Tibial nerve (tissue), 4 donors: ENCODE measurements at regions not wholly inside any gene's neighbourhood (a gene's known extent, or its start where the extent isn't known, plus 50 kb on each side); places are given as distances from the start of the nearest gene placed in this dataset.

Experiments
- DNase-seq, 2 donors: peaks; one replicate each; pipeline ENCODE4 v3.0.0-alpha.2; 2019; ENCODE audit warnings: low spot score in 2 of 2
- H3K27ac ChIP-seq, 4 donors: fragments of 200-600 bp; sonication (generic) in 3 of 4; one replicate each; pipeline ENCODE4 v1.5.1; 2017 to 2019; ENCODE audit warnings: mild to moderate bottlenecking in 1 of 4
- H3K27me3 ChIP-seq, 2 donors: fragments of 200-600 bp; sonication (generic) in 1 of 2; one replicate each; pipeline versions ENCODE4 v1.5.1 to v1.6.0; 2017 to 2019
- H3K36me3 ChIP-seq, 3 donors: fragments of 200-600 bp; sonication (generic); one replicate each; pipeline ENCODE4 v1.5.1; 2018 to 2019
- H3K4me1 ChIP-seq, 4 donors: fragments of 200-600 bp; sonication (generic) in 3 of 4; one replicate each; pipeline ENCODE4 v1.5.1; 2017 to 2019
- H3K4me3 ChIP-seq, 4 donors: fragments of 200-600 bp; sonication (generic) in 3 of 4; one replicate each; pipeline ENCODE4 v1.5.1; 2017 to 2019; ENCODE audit warnings: mild to moderate bottlenecking in 1 of 4, moderate library complexity in 1 of 4
- H3K9me3 ChIP-seq, 4 donors: fragments of 200-600 bp; sonication (generic) in 3 of 4; one replicate each; pipeline ENCODE4 v1.5.1; 2017 to 2019
- CTCF ChIP-seq, 5 experiments: fragments of 200-600 bp in 3 of 5; fragments of 450-650 bp in 2 of 5; sonication (generic) in 3 of 5; IDR thresholded peaks; one replicate each; pipeline ENCODE4 v1.5.1; 2016 to 2019; ENCODE audit warnings: antibody characterized with exemption in 5 of 5, mild to moderate bottlenecking in 3 of 5, moderate library complexity in 2 of 5
- EP300 ChIP-seq, 2 donors: sonication (generic); formaldehyde crosslinking; IDR thresholded peaks; one replicate each; pipeline ENCODE4 v1.6.1; 2017; ENCODE audit warnings: antibody characterized with exemption in 2 of 2, mild to moderate bottlenecking in 1 of 2
- POLR2A ChIP-seq, 2 donors: fragments of 450-650 bp; IDR thresholded peaks; one replicate each; pipeline ENCODE4 v1.6.1; 2017; ENCODE audit warnings: antibody characterized with exemption in 2 of 2, mild to moderate bottlenecking in 2 of 2, moderate library complexity in 2 of 2
- WGBS, 2 donors: methylation state at CpG; one replicate each; pipeline ENCODE4 v1.1.5; 2018; 5-methylcytosine and 5-hydroxymethylcytosine counted together

GRCh38 chr18:29196307-29196706 is 1019.4 kb upstream of the CDH2 start:
- no peak for TF ChIP-seq CTCF (IDR thresholded peaks at IDR 0.05)
- no peak for TF ChIP-seq POLR2A (IDR thresholded peaks at IDR 0.05)
- no peak for TF ChIP-seq EP300 (IDR thresholded peaks at IDR 0.05)
- Histone ChIP-seq H3K4me1 (no peaks in the 10 kb centered on the region), H3K4me3 (no peak overlapping the region), H3K27me3 (no peaks in the 10 kb centered on the region), H3K36me3 (no peaks in the 10 kb centered on the region), H3K9me3 (no peaks in the 10 kb centered on the region), H3K27ac (no peak overlapping the region)
- DNase-seq = no peak
- WGBS, 2 donors = 94 to 98% methylated on average over 3 of the region's 3 CpGs

- Histone ChIP-seq H3K9me3 (no peaks in the 10 kb centered on the region), H3K4me1 (no peaks in the 10 kb centered on the region), H3K36me3 (no peaks in the 10 kb centered on the region), H3K4me3 (no peak overlapping the region), H3K27ac (no peak overlapping the region), H3K27me3 (no peaks in the 10 kb centered on the region)
- TF ChIP-seq POLR2A (IDR thresholded peaks at IDR 0.05) (no peak), EP300 (IDR thresholded peaks at IDR 0.05) (no peak), CTCF (IDR thresholded peaks at IDR 0.05) (no peak)
- no peak for DNase-seq
- 71 to 75% methylated on average over 3 of the region's 3 CpGs for WGBS, 2 donors
Observed at GRCh38 chr18:29191263-29191662, 1014.3 kb upstream of the CDH2 start.

- Histone ChIP-seq H3K27ac (no peak overlapping the region), H3K36me3 (no peaks in the 10 kb centered on the region), H3K4me3 (no peak overlapping the region), H3K27me3 (no peaks in the 10 kb centered on the region), H3K4me1 (no peaks in the 10 kb centered on the region), H3K9me3 (no peaks in the 10 kb centered on the region)
- no peak for DNase-seq
- TF ChIP-seq CTCF (IDR thresholded peaks at IDR 0.05) (no peak), EP300 (IDR thresholded peaks at IDR 0.05) (no peak), POLR2A (IDR thresholded peaks at IDR 0.05) (no peak)
Observed at GRCh38 chr18:29188760-29189159, 1011.8 kb upstream of the CDH2 start.

GRCh38 chr18:29185801-29186200 is 1008.9 kb upstream of the CDH2 start:
- Histone ChIP-seq H3K27ac (no peak overlapping the region), H3K4me1 (peaks cover 0 to 12% (median 0%) of the 10 kb centered on the region in 4 donors), H3K27me3 (no peaks in the 10 kb centered on the region), H3K4me3 (no peak overlapping the region), H3K36me3 (no peaks in the 10 kb centered on the region), H3K9me3 (no peaks in the 10 kb centered on the region)
- no peak for DNase-seq
- TF ChIP-seq POLR2A (IDR thresholded peaks at IDR 0.05) (no peak), CTCF (IDR thresholded peaks at IDR 0.05) (no peak), EP300 (IDR thresholded peaks at IDR 0.05) (no peak)
- 73 to 74% methylated on average over 1 of the region's 1 CpG for WGBS, 2 donors

GRCh38 chr18:29184654-29185053 is 1007.7 kb upstream of the CDH2 start:
- TF ChIP-seq CTCF (IDR thresholded peaks at IDR 0.05) (no peak), EP300 (IDR thresholded peaks at IDR 0.05) (no peak), POLR2A (IDR thresholded peaks at IDR 0.05) (no peak)
- peaks cover 0 to 12% (median 0%) of the 10 kb centered on the region in 4 donors for H3K4me1 ChIP-seq
- no peak overlapping the region for H3K27ac ChIP-seq
- 80 to 83% methylated on average over 7 of the region's 7 CpGs for WGBS, 2 donors
- no peak overlapping the region for H3K4me3 ChIP-seq
- DNase-seq = no peak
- H3K9me3 ChIP-seq = no peaks in the 10 kb centered on the region
- H3K36me3 ChIP-seq = no peaks in the 10 kb centered on the region
- H3K27me3 ChIP-seq = no peaks in the 10 kb centered on the region
